ENCODE measurements at regions not wholly inside any gene's neighbourhood (a gene's known extent, or its start where the extent isn't known, plus 50 kb on each side); places are given as distances from the start of the nearest gene placed in this dataset.
"Not testable (repeated sequence)": the region's sequence is repeated elsewhere in the genome, so short reads cannot be mapped to it uniquely, and the experiment has no call there.

DNA sequence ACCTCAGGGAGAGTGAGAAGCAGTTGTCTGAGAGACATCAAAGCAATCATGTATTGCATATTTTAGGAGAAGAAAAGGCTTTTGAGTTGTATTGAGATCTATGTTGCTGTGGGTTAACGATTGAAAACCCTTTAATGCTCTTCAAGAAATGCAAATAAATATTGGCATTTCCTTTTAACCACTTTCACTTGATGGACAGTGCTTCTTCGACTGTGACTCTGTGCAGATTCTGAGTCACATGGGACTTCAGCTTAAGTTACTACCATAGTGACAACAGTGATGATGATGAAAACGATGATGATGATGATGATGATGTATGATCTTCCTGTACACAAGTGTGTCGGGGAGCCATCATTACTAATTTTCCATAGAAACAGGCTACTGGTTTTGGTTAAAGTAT is 181.8 kb downstream of the AKAIN1 start:
- no peak for DNase-seq

DNA sequence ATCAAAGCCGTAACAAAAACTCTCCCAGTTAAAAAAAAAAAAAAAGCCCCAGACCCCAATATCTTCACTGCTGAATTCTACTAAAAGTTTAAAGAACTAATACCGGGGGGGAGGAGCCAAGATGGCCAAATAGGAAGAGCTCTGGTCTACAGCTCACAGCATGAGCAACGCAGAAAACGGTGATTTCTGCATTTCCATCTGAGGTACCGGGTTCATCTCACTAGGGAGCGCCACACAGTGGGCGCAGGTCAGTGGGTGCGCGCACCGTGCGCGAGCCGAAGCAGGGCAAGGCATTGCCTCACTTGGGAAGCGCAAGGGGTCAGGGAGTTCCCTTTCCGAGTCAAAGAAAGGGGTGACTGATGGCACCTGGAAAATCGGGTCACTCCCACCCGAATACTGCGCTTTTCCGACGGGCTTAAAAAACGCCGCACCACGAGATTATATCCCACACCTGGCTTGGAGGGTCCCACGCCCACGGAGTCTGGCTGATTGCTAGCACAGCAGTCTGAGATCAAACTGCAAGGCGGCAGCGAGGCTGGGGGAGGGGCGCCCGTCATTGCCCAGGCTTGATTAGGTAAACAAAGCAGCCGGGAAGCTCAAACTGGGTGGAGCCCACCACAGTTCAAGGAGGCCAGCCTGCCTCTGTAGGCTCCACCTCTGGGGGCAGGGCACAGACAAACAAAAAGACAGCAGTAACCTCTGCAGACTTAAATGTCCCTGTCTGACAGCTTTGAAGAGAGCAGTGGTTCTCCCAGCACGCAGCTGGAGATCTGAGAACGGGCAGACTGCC is 192.8 kb downstream of the AKAIN1 start:
- not testable (repeated sequence) for DNase-seq

DNA sequence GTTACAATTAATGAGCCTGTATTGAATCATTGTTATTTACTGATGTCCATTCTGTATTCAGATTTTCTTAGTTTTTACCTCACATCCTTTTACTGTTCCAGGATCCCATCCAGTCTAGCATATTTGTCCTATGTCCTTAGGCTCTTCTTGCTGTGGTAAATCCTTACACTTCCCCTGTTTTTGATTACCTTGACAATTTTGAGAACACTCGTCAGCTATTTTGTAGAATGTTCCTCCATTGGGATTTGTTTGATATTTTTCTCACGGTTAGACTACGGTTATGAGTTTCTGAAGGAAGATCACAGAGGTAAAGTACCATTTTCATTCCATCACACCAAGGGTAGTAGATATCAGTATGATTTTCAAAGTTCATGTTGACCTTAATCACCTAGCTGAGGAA is 202.3 kb downstream of the AKAIN1 start:
- no peak for DNase-seq

DNA sequence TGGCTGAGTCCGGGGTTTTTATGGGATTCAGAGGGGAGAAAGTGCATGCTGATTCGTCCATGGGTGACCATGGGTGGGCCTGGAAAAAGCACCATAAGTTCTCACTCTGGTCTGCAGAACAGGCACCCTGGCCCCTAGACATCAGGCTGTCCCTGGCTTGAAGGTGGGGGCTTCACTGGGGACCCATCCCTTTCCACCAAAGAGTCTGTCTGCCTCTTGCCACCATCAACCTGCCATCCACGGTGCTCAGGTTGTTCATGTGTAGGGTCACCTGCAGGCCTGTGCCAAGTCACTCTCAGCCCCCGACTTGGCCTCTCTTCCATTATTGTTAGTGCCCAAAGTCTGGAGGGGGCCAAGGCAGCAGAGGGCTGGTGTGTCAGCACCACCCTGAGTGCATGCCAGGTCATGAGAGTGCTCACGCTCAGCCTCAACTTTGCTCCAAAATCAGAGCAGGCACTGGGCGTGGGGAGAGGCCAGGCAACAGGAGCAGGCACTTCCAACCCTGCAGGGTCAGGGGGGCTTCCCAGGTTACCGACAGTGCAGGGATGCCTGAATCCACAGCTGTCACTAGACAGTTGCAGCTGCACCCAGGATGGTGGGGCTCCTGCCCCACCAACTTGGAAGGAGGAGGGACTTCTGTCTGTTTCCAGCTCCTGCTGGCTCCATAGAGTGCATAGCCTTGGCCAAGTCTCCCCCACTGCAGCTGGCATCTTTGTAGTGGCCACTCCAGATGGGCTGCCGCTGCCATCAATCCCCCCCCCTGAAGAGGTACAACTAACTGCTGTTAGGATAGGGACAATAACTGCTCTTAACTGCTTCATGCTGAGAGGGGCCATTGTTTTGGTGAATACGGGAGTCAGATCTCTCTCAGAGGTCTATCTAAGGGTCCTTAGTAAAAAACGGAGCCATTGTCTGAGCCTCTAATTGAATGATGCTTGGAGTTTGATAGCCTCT is 209.3 kb downstream of the AKAIN1 start:
- no peak for DNase-seq

DNA sequence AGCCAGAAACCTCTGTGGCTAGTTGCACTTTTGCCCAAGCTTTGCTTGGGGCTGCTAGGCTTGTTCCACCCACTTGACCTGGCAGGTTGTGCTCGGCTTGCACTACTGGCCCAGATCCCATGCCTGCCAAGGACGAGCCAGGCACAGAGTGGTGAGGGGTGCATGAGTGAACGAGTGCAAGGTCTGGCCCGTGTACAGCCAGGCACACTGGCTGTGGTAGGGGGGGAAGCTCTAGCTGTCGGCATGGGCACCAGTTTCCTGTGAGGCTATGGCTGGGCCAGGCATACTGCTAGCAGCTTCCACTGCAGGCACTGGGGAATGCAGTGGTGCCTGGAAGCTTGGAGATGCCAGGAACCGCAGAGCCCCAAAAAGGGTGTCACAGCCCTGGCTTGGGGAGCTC is 210.4 kb downstream of the AKAIN1 start:
- DNase-seq, result no peak

DNA sequence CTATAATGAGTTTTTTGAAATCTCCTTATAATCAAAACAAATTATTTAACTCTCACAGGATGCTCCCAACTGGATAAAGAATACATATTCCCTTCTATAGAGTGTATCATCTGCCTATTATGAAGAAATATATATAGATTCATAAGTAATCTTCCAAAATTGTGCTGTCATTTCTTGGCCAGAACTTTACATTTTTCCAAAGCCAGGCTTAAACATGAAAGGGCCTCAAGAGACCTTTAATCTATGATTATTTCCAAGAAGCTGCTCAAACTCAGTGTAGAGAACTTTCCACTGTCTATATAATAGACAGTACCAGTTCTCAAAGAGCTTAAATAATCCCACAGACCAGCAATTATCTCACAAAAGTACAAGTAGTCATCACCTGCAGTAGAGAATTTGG is 211.0 kb downstream of the AKAIN1 start:
- DNase-seq, result no peak

DNA sequence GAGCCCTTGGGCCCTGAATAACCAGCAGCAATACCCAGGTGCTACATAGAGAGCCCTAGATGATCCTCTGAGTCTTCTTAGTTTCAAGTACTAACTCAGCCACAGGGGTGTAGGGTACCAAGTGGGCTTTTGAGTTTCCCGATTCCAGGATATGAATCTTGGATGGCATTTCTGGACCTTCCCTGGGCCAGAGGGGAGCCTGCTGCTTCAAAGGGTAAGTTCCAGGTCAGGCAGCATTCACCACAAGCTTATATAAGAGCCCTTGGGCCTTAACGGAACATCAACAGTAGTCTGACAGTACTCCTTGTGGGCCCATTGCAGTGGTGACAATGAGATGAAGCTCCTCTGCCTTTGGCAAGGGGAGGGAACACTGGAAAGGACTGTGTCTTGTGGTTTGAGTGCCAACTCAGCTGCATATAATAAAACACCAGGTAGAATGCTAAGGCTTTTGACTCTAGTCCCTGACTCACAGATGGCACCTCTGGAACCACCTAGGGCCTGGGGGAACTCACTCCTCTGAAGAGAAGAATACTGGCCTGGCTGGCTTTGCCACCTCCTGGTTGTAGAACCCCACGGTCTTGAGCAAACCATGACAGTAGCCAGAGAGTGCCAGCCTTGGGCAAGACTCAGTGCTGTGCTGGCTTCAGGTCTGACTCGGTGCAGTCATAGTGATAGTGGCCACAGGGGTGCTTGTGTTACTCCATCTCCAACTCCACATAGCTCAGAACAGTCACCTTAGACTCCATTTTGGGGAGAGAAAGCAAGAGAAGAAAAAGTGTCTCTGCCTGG is 235.7 kb downstream of the AKAIN1 start:
- DNase-seq, result no peak

DNA sequence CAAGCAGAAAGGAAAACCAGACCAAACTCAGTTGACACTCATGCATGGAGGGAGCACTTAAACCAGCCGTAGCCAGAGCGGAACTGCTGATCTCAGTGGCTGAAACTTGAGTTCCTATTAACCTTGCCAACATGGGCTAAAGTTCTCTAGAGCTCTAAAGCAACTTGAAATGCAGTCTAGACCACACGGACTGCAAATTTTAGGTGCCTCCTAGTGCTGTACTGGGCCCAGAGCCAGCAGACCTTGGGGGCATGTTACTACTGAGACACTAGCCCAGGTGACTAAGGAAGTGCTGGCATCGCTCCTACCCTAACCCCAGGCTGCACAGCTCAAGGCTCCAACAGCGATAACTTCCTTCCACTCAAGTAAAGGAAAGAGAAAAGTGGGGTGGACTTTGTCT is 236.5 kb downstream of the AKAIN1 start:
- DNase-seq, result no peak

DNA sequence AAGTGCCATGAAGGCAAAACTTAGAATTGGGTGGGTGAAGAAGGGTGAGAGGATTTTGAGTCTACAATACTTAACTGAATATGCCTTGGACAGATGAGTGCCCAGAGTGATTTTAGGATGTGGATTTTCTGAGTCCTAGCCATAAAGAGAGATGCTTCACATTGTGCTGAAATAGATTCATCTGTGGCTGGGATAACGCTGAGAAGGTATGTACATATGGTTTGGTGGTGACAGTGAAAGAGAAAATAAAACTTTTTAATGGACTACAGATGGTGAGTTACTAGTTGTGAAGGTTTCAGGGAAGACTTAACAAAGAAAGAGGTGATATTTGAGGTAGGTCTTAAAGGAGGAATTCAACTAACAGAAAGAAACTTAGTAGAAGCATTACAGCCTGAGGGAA is 265.8 kb downstream of the AKAIN1 start:
- no peak for DNase-seq

DNA sequence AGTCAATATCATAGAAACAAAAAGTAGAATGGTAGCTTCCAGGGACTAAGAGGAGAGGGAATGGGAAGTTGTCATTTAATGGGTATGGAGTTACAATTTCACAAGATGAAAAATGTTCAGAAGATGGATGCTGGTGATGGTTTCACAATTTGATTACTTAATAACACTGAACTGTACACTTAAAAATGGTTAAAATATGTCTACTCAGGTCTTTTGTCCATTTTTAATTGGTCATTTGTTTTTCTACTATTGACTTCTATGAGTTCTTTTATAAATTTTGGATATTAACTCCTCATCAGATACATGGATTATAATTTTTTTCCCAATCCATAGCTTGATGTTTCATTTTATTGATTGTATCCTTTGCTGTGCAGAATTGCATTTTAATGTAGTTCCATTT is 275.5 kb downstream of the AKAIN1 start:
- no peak for DNase-seq

DNA sequence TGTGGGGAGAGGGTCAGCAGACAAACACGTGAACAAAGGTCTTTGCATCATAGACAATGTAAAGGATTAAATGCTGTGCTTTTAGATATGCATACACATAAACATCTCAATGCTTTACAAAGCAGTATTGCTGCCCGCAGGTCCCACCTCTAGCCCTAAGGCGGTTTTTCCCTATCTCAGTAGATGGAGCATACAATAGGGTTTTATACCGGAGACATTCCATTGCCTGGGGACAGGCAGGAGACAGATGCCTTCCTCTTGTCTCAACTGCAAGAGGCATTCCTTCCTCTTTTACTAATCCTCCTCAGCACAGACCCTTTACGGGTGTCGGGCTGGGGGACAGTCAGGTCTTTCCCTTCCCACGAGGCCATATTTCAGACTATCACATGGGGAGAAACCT is 279.5 kb downstream of the AKAIN1 start:
- not testable (repeated sequence) for DNase-seq

DNA sequence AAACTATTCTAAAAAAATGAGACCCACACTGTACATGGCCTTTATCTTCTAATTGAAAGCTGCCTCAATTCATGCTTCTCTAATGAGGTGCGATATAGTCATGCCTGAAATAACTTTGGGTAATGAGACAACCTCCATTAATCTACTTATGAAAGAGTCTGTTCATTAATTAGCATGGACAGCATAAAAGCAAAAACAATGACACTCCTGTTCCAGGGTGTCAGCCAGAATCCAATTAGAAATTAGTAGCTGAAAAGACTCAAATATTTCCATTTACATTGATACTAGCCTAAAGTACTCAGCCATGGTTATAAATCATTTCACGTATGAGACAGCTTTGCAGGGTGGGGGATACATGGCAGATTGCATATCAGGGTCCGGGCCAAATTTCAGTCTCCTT is 288.7 kb downstream of the AKAIN1 start:
- no peak for DNase-seq

DNA sequence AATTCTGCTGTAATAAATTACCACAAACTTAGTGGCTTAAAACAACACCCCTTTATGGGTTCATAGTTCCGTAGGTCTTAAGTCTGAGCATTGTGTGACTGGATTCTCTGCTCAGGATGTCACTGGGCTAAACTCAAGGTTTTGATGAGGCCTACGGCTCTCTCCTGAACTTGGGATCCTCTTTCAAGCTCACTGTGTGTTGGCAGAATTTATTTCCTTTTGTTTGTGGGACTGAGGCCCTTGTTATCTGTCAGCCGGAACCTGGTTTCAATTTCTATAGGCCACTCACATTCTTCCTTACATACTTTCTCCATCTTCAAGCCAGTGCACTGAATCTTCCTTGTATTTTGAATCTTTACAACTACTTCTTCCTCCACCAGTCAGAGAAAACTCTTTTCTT is 290.2 kb downstream of the AKAIN1 start:
- no peak for DNase-seq

DNA sequence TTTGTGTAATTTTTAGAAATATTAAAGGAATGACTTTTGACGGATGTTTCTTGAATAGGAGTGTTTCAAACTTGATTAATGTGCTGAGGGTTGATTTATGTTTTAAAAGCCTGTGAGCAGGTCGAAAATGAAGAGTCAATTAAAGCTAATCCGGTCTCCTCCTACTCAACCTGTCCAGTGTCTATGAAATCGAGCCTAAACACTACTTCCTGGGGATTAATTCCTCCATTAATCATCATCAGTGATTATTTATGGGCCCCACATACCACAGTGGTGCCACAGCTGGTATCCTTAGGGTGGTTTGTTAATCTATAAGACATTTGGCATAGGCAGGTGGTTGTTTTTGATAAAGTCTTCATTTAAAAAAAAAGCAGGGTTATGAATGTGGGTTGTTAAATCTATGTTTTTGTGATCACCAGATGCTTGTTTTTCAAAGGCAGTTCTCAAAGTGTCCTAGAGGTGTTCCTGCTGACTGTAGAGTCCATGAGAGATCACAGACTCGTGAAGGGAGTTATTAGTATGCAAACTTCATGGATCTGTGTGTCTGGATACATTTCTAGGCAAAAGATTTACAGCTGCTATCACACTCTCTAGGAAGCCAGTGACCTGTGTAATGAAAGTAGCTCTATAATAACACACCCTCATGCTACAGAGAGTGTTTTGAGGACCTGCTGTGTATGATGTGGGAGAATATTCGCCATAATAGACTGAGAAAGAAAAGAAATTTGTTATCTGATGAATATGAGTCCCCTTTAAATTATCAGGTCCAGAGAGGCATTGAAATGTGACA is 308.6 kb downstream of the AKAIN1 start:
- DNase-seq, result no peak

DNA sequence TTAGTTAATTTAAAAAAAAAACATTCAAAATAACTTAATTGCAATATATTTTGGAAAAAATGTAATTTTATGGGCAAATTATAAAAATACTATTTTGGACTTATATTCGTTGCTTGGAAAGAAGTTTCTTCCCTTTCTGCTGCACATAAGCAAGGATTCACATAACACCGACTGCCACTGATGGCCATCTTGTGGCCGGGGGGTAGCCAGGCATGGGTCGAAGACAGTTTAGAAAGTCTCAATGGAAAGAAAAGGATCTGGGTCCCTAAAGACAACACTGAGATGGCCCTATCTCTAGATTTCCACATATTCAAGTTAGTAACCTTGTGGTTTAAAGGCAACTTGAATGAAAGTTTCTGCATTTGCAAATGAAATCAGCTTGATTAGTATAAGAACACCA is 318.6 kb downstream of the AKAIN1 start:
- no peak for DNase-seq

DNA sequence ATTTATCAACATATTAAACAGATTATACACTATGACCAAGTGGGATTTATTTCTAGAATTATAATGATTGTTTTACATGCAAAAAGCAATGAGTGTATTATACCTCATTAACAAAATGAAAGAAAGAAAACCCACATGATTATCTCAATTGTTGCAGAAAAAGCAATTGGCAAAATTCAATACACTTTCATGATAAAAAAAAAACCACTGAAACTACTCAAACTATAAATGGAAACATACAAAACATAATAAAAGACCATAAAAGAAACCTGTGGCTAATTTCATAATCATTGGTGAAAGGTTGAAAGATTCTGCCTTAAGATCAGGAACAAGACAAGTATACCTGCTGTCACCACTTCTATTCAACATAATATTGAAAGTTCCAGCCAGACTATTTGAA is 325.9 kb downstream of the AKAIN1 start:
- DNase-seq, result no peak

DNA sequence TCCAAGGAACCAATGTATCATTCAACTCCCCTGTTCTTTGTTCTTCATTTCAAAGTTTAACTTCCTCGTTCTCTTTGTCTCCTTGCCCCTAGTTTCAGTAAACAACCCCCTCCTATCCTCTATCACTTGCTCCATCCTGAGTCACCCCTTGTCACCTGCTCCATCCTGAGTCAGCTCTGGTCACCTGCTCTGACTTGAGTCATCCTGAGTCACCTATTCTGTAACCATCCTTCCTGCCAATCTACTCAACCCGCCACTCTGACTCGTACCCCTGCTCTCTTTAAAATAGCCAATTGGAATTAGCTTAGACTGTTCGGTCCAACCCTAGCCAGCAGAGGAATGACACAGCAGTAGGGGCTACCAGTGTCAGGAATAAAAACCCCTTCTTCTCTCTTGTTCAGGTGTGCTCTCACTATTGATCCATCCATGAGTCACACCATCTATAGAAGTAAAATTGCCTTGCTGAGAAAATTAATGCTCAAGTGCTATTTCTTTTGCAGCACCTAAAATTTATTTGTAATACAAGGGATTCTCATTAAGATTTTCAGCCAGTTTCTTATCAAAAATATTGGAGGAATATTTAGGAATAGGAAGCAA is 326.8 kb downstream of the AKAIN1 start:
- no peak for DNase-seq

DNA sequence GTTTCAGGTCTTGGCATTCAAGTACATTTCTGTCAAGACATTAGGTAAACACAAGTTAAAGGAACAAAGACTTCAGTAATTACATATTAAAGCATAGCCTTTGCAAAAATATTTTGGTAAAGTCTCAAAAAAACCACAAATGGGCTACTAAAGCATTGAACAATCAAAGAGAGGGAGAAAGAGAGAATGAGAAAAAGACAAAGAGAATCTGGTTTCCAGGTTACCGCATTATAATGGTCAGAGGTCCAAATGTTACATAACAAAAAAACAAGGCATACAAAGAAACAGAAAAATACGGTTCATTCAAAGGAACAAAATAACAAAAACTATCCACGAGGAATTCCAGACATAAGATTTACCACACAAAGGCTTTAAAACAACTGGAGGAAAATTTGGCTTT is 327.9 kb downstream of the AKAIN1 start:
- no peak for DNase-seq

DNA sequence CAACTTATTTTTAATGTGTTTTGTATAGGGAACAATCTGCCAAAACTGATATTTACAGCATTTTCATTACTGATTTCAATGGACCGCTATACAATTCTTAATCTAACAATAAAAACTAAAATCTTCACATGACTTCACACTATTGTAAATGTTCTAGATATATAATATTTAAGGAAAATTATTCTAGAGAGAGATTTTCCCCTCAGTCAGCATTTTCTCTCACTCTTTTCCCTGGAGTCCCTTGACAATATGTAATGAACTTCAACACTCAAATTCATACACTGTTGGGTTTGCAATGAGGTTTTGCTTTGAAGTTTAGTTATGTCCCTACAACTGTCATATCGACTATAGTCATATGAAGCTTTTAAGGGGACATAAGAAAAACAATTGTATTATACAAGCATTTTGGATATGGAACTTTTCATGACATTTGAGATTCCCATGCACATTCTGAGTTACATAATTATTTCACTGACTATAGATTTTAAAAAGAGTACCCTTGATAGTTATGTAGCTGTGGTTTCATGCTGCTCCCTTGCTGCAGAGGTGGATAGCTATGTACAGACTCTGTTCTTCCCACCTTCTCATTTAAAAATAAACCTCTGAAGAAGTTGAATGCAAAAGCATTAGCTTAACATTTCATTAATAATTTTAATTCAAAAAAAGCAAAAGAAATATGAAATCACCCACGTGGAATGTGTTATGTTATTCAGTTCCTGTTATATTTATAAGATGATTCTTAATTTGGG is 338.5 kb downstream of the AKAIN1 start:
- no peak for DNase-seq

DNA sequence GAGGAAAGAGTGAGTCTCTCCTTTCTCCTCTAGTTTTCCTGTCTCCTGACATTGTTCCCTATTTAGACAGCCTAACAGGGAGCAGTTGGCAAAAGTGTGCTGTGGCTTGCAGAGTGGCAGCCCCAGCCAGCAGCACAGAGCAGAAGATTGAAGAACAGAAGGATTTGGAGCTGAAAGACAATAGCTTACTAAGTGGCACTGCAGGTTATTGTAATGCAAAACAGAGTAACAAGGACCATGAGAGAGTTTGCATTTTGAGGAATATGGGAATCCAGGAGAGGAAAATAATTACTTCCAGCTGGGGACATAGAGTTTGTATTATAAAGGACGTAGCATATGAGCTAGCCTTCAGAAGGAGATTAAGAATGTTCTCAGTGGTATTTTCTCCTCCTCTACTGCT is 342.4 kb downstream of the AKAIN1 start:
- DNase-seq, result no peak

DNA sequence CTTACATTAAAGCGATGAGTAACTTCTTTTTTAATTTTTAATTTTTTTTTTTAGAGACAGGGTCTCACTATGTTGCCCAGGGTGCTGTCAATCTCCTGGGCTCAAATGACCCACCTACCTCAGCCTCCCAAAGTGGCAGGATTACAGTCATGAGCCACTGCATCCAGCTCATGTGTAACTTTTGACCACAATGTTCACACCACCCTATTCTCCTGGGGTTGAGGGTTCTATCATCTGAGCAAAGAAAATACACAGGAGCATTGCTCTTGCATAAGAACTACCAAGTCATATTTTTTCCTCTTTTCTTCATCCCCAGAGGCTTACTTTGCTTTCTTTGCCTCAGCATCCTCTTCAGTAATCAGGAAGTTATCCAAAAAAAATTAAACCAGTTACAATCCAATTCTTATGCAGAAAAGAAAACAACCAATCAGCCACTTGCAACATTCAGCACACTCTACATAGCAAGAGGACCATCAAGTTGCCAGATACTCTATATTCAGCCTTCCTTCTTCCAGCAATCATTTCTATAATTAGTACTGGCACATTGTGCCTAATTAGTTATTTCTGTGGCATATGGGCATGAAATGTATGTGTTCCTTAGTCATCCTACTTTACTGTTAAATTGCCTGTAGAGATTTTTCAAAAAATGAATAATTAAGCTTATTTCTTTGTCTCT is 345.6 kb downstream of the AKAIN1 start:
- no peak for DNase-seq
